Neuronal stem cell (in vitro differentiated cells): ENCODE measurements at regions not wholly inside any gene's neighbourhood (a gene's known extent, or its start where the extent isn't known, plus 50 kb on each side); places are given as distances from the start of the nearest gene placed in this dataset.

Source experiments
- DNase-seq: peaks from one replicate; pipeline ENCODE4 v3.0.0-alpha.2; 2013; ENCODE audit warnings: low spot score
- H2AFZ ChIP-seq: one replicate; pipeline ENCODE4 v1.6.1; 2013; ENCODE audit warnings: mild to moderate bottlenecking, low read length, inconsistent platforms
- H2AK5ac ChIP-seq: 2 replicates; pipeline ENCODE4 v1.6.1; 2013; ENCODE audit warnings: low read depth, mild to moderate bottlenecking, inconsistent platforms, low read length, moderate library complexity, mixed read lengths
- H2BK120ac ChIP-seq: 2 replicates; pipeline ENCODE4 v1.6.1; 2013; ENCODE audit warnings: low read depth, mild to moderate bottlenecking, inconsistent platforms, low read length, moderate library complexity, mixed read lengths
- H2BK12ac ChIP-seq: one replicate; pipeline ENCODE4 v1.6.1; 2013; ENCODE audit warnings: low read length, inconsistent platforms
- H2BK15ac ChIP-seq: 2 replicates; pipeline ENCODE4 v1.6.1; 2013; ENCODE audit warnings: mild to moderate bottlenecking, low read length, inconsistent platforms, mixed read lengths
- H2BK5ac ChIP-seq: one replicate; pipeline ENCODE4 v1.6.1; 2013; ENCODE audit warnings: inconsistent platforms, mild to moderate bottlenecking, low read length, moderate library complexity
- H3K14ac ChIP-seq: one replicate; pipeline ENCODE4 v1.6.1; 2013; ENCODE audit warnings: low read length, inconsistent platforms
- H3K18ac ChIP-seq: 2 replicates; pipeline ENCODE4 v1.6.1; 2013; ENCODE audit warnings: low read length, inconsistent platforms
- H3K23ac ChIP-seq: 2 replicates; pipeline ENCODE4 v1.6.1; 2013; ENCODE audit warnings: low read depth, mild to moderate bottlenecking, mixed read lengths, low read length, inconsistent platforms; ENCODE audit not compliant: poor library complexity
- H3K27ac ChIP-seq: replicated peaks from 3 replicates; pipeline ENCODE4 v1.5.1; 2013; ENCODE audit warnings: low read length, inconsistent platforms
- H3K27me3 ChIP-seq, 3 experiments: 2 replicates each; pipeline ENCODE4 v1.6.1; 2013; ENCODE audit warnings: low read length in 3 of 3, mild to moderate bottlenecking in 2 of 3, inconsistent platforms in 1 of 3, low read depth in 1 of 3, mixed read lengths in 1 of 3, moderate library complexity in 1 of 3; ENCODE audit not compliant: control insufficient read depth in 3 of 3, insufficient read depth in 3 of 3
- H3K36me3 ChIP-seq, 2 donors: replicated peaks in 1 of 2; 2 replicates each; pipeline ENCODE4 v1.6.1; 2013; ENCODE audit warnings: low read length in 2 of 2; ENCODE audit not compliant: control insufficient read depth in 2 of 2, insufficient read depth in 2 of 2
- H3K4ac ChIP-seq: 2 replicates; pipeline ENCODE4 v1.6.1; 2013; ENCODE audit warnings: inconsistent platforms, mild to moderate bottlenecking, low read length, moderate library complexity
- H3K4me1 ChIP-seq, 2 donors: 1 replicate in 1 of 2; 2 replicates in 1 of 2; pipeline ENCODE4 v1.6.1; 2013; ENCODE audit warnings: low read length in 2 of 2, low read depth in 1 of 2; ENCODE audit not compliant: control insufficient read depth in 2 of 2, insufficient read depth in 1 of 2
- H3K4me2 ChIP-seq: one replicate; pipeline ENCODE4 v1.6.1; 2013; ENCODE audit warnings: mild to moderate bottlenecking, low read length, inconsistent platforms; ENCODE audit not compliant: insufficient read depth, poor library complexity, severe bottlenecking
- H3K4me3 ChIP-seq, 2 donors: 2 replicates each; pipeline ENCODE4 v1.5.1; 2013; ENCODE audit warnings: low read length in 2 of 2, mild to moderate bottlenecking in 2 of 2, inconsistent platforms in 1 of 2, moderate library complexity in 1 of 2
- H3K79me1 ChIP-seq: one replicate; pipeline ENCODE4 v1.6.1; 2013; ENCODE audit warnings: low read depth, mild to moderate bottlenecking, inconsistent platforms, low read length, moderate library complexity
- H3K9ac ChIP-seq: one replicate; pipeline ENCODE4 v1.6.1; 2013; ENCODE audit warnings: mild to moderate bottlenecking, low read depth, low read length, inconsistent platforms; ENCODE audit not compliant: poor library complexity
- H3K9me3 ChIP-seq, 2 donors: replicated peaks in 1 of 2; 2 replicates each; pipeline versions ENCODE3 to v1.6.1; 2013; ENCODE audit warnings: low read length in 2 of 2, mild to moderate bottlenecking in 2 of 2, inconsistent platforms in 1 of 2, low read depth in 1 of 2, mixed read lengths in 1 of 2, moderate library complexity in 1 of 2; ENCODE audit not compliant: control insufficient read depth in 2 of 2, insufficient read depth in 1 of 2
- H4K8ac ChIP-seq: one replicate; pipeline ENCODE4 v1.6.1; 2013; ENCODE audit warnings: low read depth, mild to moderate bottlenecking, inconsistent platforms, low read length, moderate library complexity
- H4K91ac ChIP-seq: one replicate; pipeline ENCODE4 v1.6.1; 2013; ENCODE audit warnings: low read length, low read depth, mild to moderate bottlenecking, inconsistent platforms; ENCODE audit not compliant: poor library complexity
- WGBS, 2 donors: extraction: QIAGEN DNeasy Blood & Tissue Kit; methylation state at CpG; one replicate each; pipeline ENCODE4 v1.1.7; 2013; ENCODE audit warnings: missing lambda C conversion rate in 2 of 2, mixed read lengths in 1 of 2; ENCODE audit not compliant: insufficient read length in 2 of 2, insufficient replicate concordance in 1 of 2; ENCODE audit errors: extremely low coverage in 2 of 2; 5-methylcytosine and 5-hydroxymethylcytosine counted together

DNA sequence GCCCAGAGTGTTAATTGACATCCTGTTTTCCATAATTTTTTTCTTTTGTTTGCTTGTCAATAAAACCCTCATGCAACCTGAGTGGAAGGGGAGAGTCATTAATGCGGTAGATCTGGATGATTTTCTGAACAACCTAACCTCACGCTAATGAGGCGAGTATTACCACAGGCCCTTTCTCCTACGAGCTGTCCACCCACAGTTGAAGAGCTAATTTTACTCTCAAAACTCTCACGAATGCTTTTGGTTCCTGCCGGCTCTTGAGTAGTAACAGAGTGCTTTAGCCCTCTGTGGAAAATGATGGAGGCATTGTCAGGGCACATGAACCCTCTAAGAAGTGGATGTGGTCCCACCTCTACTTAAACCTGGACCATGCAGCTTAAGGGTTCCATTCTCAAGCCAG is 491.3 kb upstream of the RBFOX1 start:
- DNase-seq = no peak
- Histone ChIP-seq H3K23ac (no peak overlapping the region), H3K36me3 (no peaks in the 10 kb centered on the region), H3K14ac (no peak overlapping the region), H3K18ac (no peak overlapping the region), H3K4ac (no peak overlapping the region), H2AK5ac (no peak overlapping the region), H2AFZ (no peak overlapping the region), H3K9me3 (peaks cover 0 to 3% of the 10 kb centered on the region in 2 donors), H3K27ac (no peak overlapping the region), H2BK12ac (no peak overlapping the region), H2BK15ac (no peak overlapping the region), H3K9ac (no peak overlapping the region), H3K27me3 (no peaks in the 10 kb centered on the region), H3K79me1 (no peaks in the 10 kb centered on the region), H4K91ac (no peak overlapping the region), H3K4me2 (no peak overlapping the region), H3K4me3 (no peak overlapping the region), H4K8ac (no peak overlapping the region), H3K4me1 (no peaks in the 10 kb centered on the region), H2BK5ac (no peak overlapping the region), H2BK120ac (no peak overlapping the region)
- no CpG with 5 or more reads among the region's 6 CpGs for WGBS, 2 donors

DNA sequence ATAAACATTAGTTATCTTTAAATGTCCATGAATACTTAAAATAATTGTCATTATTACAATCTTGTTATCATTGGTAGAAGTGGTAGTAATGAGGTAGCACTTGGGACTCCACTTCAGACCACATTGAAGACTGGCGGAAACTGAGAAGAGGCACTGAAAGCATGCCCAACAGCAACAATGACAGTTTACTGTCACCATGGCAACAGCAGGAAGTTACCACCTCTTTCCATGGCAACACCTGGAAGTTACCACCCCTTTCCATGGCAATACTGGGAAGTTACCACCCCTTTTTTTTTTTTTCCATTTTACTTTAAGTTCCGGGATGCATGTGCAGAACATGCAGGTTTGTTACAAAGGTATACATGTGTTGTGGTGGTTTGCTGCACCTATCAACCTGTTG is 494.9 kb upstream of the RBFOX1 start:
- Histone ChIP-seq H3K4me2 (no peak overlapping the region), H3K23ac (no peak overlapping the region), H4K8ac (no peak overlapping the region), H2BK15ac (no peak overlapping the region), H3K4me3 (no peak overlapping the region), H3K4ac (no peak overlapping the region), H2BK12ac (no peak overlapping the region), H3K18ac (no peak overlapping the region), H2AK5ac (no peak overlapping the region), H3K9me3 (peaks cover 0 to 1% of the 10 kb centered on the region in 2 donors), H3K9ac (no peak overlapping the region), H2BK120ac (no peak overlapping the region), H3K79me1 (no peaks in the 10 kb centered on the region), H3K36me3 (no peaks in the 10 kb centered on the region), H3K27me3 (no peaks in the 10 kb centered on the region), H2BK5ac (no peak overlapping the region), H2AFZ (no peak overlapping the region), H3K4me1 (no peaks in the 10 kb centered on the region), H4K91ac (no peak overlapping the region), H3K14ac (no peak overlapping the region), H3K27ac (no peak overlapping the region)
- no peak for DNase-seq
- no CpG with 5 or more reads among the region's 2 CpGs for WGBS, 2 donors

DNA sequence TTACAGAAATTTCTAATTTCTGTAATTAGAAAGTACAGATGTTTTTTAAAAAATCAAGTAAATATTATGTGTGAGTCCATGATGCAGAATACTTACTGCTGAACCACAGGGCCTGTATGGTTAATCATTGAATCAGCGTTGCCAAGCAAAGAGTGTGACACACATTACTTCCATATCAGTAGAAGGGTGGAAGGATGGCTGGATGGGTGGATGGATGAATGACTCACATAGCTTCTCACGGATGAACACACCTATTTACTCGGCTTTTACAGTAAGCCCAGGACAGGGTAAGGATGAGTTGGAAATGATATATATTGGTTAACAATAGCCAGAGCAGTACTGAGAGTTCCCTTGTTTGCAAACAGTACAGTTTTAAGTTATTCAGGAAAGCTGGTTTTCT is 495.9 kb upstream of the RBFOX1 start:
- Histone ChIP-seq H3K27me3 (no peaks in the 10 kb centered on the region), H3K14ac (no peak overlapping the region), H3K4me2 (no peak overlapping the region), H3K4me3 (no peak overlapping the region), H3K18ac (no peak overlapping the region), H2BK5ac (no peak overlapping the region), H4K8ac (no peak overlapping the region), H3K4ac (no peak overlapping the region), H4K91ac (no peak overlapping the region), H3K27ac (no peak overlapping the region), H2BK120ac (no peak overlapping the region), H2BK12ac (no peak overlapping the region), H3K23ac (no peak overlapping the region), H3K9me3 (peaks cover 0 to 1% of the 10 kb centered on the region in 2 donors), H2AFZ (no peak overlapping the region), H3K79me1 (no peaks in the 10 kb centered on the region), H2BK15ac (no peak overlapping the region), H3K9ac (no peak overlapping the region), H2AK5ac (no peak overlapping the region), H3K4me1 (no peaks in the 10 kb centered on the region), H3K36me3 (no peaks in the 10 kb centered on the region)
- DNase-seq = no peak
- WGBS, 2 donors = no CpG with 5 or more reads among the region's 3 CpGs

DNA sequence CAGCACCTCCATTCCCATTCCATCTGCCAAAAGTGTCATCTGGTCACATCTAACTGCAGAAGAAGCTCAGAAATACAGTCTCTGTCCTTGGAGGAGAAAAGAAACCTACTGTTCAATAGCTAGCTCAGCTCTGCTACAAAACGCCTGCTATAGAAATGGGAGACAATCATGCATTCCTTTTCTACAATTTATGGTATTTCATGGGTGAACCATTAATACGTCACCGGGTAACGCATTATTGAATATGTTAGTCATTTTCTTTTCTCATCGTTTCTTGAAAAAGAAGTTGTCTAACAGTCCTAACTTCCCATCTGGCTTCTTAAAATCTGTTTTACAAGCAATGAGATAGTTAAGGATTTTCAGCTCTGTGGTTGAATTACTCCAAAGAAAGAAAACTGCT is 496.7 kb upstream of the RBFOX1 start:
- no peak overlapping the region for H2BK5ac ChIP-seq
- no peaks in the 10 kb centered on the region for H3K79me1 ChIP-seq
- H3K18ac ChIP-seq = no peak overlapping the region
- H3K4ac ChIP-seq = no peak overlapping the region
- H2BK12ac ChIP-seq = no peak overlapping the region
- H4K8ac ChIP-seq = no peak overlapping the region
- H3K27ac ChIP-seq = no peak overlapping the region
- H2AK5ac ChIP-seq = no peak overlapping the region
- H2BK120ac ChIP-seq = no peak overlapping the region
- no peak overlapping the region for H3K9ac ChIP-seq
- no peak overlapping the region for H2BK15ac ChIP-seq
- no peak overlapping the region for H3K4me3 ChIP-seq
- H3K27me3 ChIP-seq = no peaks in the 10 kb centered on the region
- H3K4me2 ChIP-seq = no peak overlapping the region
- H3K9me3 ChIP-seq = peaks cover 0 to 1% of the 10 kb centered on the region in 2 donors
- H3K4me1 ChIP-seq = no peaks in the 10 kb centered on the region
- WGBS, 2 donors = no CpG with 5 or more reads among the region's 5 CpGs
- no peaks in the 10 kb centered on the region for H3K36me3 ChIP-seq
- no peak overlapping the region for H3K14ac ChIP-seq
- H4K91ac ChIP-seq = no peak overlapping the region
- no peak overlapping the region for H2AFZ ChIP-seq
- DNase-seq = no peak
- H3K23ac ChIP-seq = no peak overlapping the region
